GM12892 (cell line): ENCODE measurements at regions not wholly inside any gene's neighbourhood (a gene's known extent, or its start where the extent isn't known, plus 50 kb on each side); places are given as distances from the start of the nearest gene placed in this dataset.

Source experiments
- POLR2A ChIP-seq: IDR thresholded peaks from 2 replicates; pipeline ENCODE4 v1.6.1; 2011; ENCODE audit warnings: low read depth, low read length, control low read depth
- POLR2AphosphoS5 ChIP-seq: IDR thresholded peaks from 2 replicates; pipeline ENCODE4 v1.6.1; 2011; ENCODE audit warnings: low read depth, low read length, control low read depth
- TAF1 ChIP-seq: IDR thresholded peaks from 2 replicates; pipeline ENCODE4 v1.6.1; 2011; ENCODE audit warnings: low read depth, mild to moderate bottlenecking, control low read depth, low read length, borderline replicate concordance

DNA sequence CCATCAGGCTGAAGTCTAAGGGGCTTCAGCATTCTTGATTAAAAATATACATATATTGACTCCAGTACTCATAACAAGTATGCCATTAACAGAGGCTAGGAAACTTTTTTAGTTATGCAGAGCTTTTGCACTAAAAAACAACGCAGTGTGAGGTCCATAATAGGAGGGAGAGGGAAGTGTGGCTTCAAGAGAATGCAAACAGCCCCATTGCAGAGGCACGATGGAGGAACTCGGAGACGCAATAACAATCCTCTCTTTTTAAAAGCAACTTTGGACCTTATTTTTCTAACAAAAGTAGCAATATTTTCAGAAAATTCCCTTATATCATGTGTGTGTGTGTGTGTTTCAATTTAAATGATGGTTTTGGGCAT lies 150.0 kb upstream of the PTCH1 start:
- no peak for TF ChIP-seq POLR2AphosphoS5
- no peak for TF ChIP-seq POLR2A
- TF ChIP-seq TAF1 = no peak
